GM18498 (cell line): ENCODE measurements at regions not wholly inside any gene's neighbourhood (a gene's known extent, or its start where the extent isn't known, plus 50 kb on each side); places are given as distances from the start of the nearest gene placed in this dataset.

ENCODE experiments used
- ATAC-seq: cut with Tn5 transposase; IDR thresholded peaks from one replicate; pipeline ENCODE4 v1.9.1; 2021; ENCODE audit warnings: mild to moderate bottlenecking, moderate library complexity; ENCODE audit not compliant: unreplicated experiment

DNA sequence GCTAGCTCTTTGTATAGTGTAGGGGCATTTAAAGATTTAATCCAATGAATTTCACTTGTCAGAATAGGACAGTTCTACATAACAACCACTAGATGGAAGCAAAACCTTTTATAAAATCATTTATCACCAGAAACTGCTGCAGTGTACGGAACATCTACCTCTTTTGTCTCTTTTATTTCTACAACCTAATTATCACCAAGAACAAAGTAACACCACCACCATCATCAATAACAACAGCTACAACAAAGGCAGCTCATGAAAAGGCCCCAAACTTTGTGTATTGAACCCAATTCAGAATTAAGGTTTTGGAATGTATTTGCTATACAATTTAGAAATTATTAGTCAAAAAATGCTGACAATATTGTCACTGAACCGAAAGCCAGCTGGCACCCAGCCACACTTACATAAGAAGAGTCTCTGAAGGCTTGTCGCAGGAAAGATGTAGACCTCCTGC, 260.9 kb upstream of the RPS6KA3 start:
- ATAC-seq, result no peak

GRCh38 chrX:20527041-20527440, 260.3 kb upstream of the RPS6KA3 start:
- no peak for ATAC-seq

GRCh38 chrX:20523626-20524312, 257.1 kb upstream of the RPS6KA3 start:
- peak; percentile 56 for ATAC-seq

DNA sequence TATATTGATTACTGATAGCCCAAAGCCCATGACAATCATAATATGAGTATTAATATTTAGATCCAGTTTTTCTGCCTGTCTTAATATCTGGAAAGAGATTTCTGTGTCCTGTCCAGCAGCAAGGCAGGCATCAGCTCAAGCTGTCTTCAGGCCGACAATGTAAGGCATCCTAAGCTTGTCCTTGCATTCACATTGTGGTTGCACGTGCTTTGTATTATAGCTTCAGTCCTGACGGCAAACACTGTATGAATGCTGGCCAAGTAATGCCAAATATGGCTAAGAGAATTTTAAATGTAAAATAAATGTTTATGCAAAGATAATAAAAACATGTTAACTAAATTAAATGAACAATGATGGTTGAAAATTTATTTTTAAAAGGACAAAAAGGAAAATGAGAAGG, 255.7 kb upstream of the RPS6KA3 start:
- no peak for ATAC-seq

- ATAC-seq, result no peak
Measured at GRCh38 chrX:20521222-20521621, 254.5 kb upstream of the RPS6KA3 start.

GRCh38 chrX:20519826-20520225, 253.1 kb upstream of the RPS6KA3 start:
- ATAC-seq, result no peak

DNA sequence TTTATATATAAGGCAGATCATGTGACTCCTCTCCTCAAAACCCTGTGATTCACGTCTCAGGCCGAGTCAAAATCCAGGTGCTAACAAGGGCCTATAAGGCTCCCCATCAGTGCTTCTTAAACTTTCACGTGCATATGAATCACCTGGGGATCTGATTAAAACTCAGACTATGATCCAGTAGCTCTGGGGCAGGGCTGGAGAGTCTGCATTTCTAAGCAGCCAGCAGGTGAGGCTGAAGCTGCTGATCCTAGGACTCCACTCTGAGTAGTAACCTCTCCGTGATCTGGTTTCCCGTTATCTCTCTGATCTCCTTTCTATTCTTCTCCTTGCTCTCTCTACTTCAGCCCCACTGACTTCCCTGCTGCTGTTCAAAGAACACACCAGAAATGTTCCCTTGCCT, 252.4 kb upstream of the RPS6KA3 start:
- ATAC-seq, result no peak

DNA sequence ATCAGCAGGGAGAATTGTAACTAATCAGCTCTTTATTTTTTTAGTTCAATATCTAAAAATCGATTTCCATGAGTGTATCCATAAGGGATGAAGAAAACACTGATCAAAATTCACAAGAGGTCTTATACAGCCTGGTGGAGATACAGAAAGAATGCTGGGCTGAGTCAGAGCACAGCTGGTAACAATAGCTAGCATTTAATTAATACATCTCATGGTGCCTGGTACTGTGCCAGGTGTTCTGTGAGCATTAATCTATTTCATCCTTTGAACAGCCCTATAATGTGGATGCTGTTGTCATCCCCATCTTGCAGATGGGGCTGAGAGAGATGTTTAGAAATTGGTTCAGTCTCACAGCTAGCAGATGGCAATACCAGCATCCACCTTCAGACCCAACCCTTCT, 250.9 kb upstream of the RPS6KA3 start:
- ATAC-seq, result no peak

DNA sequence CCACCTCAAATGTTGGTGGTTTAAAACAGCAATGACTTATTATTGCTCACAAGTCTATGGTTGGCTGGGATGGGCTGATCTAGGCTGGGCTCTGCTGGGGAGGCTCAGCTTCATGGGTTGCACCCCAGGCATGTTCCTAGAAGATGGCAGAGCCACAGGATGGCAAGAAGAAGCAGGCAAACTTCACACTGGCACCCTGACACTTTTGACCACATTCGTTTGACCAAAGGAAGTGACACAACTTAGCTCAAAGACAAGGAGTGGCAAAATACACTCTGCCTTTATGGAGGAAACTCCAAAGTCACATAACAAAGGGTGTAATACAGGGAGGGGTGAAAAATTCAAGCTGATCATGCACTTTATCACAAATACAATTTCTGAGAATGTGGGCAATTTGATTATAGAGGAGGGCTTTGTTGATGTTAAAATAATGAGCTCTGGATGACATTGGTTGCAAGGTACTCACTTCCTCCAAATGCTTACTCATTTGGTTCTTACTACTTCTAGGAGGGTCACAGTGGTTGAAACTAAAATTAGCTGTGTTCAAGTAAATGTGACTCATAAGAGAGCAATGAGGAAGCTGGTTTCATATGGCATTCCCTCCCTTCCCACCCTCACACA, 249.2 kb upstream of the RPS6KA3 start:
- ATAC-seq, result peak; percentile 98

GRCh38 chrX:20514358-20514757, 247.6 kb upstream of the RPS6KA3 start:
- ATAC-seq, result no peak

GRCh38 chrX:20513185-20513584, 246.5 kb upstream of the RPS6KA3 start:
- no peak for ATAC-seq

GRCh38 chrX:20511792-20512191, 245.1 kb upstream of the RPS6KA3 start:
- no peak for ATAC-seq

- no peak for ATAC-seq
Measured at GRCh38 chrX:20507901-20508620, 241.4 kb upstream of the RPS6KA3 start.

DNA sequence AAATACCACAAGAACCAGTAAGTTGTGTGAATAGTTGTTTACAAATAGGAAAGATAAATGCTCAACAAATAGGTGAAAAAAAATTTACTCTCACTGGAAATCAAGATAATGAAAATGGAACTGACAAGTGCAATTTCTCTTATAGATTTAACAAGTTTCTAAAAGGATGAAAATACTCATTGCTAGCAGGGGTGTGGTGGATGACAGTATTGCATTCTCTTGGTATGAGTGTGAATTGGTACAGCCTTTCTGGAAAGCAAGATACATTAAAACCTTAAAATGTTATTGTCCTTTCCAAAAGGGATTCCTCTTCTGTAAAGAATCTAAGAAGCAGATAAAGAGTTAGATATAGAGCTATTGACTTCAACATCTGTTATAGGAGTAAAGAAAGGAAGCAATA, 240.0 kb upstream of the RPS6KA3 start:
- ATAC-seq, result no peak

DNA sequence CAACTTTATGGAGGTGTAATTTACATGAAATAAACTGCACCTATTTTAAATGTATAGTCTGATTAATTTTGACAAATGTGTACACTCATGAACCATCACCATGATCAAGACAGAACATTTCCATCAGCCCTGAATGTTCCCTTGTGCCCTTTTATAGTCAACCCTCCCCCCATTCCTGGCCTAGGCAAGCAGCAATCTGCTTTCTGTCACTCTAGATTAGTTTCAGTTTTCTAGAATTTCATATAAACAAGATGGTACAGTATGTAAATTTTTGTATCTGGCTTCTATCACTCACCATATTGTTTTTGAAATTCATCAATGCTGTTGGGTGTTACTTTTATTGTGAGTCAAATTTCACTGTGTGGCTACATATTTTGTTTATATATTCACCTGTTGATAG, 234.2 kb upstream of the RPS6KA3 start:
- ATAC-seq, result no peak

DNA sequence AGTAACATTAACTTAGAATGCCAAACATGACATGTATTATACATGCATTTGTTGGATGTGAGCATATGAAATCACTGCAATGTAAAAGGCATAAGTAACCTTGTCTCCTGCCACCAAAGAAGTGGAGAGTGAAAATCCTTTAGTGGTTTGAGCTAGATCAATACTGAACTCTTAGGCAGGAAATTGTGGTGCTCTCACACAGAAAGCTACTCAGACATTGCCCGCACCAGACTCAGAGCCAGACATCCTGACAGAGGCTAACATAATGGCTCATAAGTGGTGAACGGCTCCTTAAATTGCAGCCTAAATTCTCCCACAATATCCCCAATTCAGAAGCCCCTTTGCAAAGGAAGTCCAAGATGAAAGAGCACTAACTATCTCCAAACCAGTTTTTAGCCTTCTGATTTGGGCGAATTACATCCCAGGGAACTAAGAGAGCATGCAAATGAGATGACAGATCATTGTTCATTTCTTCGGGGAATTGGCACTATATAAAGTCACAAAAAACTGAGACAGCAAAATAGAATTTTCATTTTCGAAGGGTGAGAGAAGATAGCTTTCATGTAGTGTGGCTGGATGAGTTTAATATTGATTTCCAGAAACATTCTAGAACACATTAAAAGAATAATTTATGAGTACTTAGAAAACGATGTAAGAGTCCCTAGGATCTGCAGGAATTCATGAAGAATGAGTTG, 233.6 kb upstream of the RPS6KA3 start:
- ATAC-seq, result peak; percentile 87

- ATAC-seq, result peak; percentile 38
Measured at GRCh38 chrX:20499763-20500162, 233.1 kb upstream of the RPS6KA3 start.

DNA sequence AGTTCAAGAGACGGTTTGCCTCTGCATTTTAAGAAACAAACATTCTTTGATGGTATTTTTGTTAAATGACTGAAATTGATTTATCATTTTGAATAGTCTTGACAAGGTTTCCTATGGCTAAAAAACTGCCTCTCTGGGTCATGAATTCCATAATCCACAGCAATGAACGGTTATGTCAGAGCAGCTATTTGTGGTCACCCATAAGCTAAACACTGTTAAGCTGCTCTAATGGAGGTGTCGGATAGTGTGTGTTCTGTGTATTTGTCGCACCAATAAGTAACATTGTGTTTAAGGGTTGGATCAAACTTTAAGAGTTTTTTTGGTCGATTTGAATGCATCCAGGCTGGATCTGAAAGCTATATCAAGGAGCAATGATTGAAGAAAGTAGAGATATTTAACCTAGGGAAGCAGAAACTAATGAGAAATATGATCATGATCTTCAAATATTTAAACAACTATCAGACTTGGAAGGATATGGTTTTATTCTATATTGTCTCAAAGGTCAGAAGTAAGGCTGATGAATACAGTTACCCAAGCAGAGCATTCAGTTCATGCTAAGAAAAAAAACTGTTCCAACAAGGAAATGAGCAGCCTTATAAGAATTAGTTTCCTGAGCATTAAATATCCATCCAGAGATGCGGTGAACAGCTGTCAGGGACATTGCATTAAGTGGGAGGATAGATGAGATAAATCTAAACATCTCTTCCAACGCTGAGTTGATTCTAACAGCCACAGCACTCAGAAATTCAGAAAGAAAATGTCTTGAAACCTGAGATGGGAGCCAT, 232.3 kb upstream of the RPS6KA3 start:
- no peak for ATAC-seq

DNA sequence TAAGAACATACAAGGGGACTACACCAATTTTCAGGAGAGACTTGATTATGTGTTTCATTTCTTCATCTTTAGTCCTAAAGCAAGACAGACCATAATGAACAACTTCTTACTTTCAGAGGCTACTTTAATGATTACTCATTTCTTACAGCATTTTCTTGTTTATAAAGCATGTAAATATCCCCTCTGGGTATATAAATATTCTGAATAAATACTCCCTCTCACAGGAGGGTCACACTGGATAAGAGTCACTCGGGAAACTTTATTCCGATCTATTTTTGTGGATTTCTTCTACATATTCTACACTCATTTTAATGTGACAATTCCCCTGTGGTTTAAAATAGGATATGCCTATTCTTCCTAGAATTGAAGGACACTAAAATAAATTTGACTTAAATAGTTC, 228.9 kb upstream of the RPS6KA3 start:
- ATAC-seq, result no peak

GRCh38 chrX:20488473-20488872, 221.8 kb upstream of the RPS6KA3 start:
- ATAC-seq, result no peak

DNA sequence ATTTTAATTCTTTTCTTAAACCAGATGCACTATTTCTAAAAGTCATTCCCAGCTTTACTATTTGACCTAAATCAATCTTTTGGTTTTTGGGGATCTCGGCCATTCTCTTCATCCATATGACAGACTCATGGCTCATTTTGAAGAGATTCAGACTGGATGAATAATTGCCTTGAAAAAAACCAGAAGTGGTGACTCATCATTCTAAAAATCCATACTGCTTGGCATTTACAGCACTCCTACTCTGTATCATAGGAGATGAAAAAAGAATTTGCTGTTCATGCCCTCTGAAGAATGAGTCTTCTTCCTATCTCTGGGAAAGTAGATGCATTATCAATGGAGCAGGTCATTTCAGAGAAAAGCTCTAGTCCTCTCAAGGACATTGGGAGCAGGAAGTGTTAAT, 220.5 kb upstream of the RPS6KA3 start:
- no peak for ATAC-seq
